ENCODE measurements at regions not wholly inside any gene's neighbourhood (a gene's known extent, or its start where the extent isn't known, plus 50 kb on each side); places are given as distances from the start of the nearest gene placed in this dataset.

GRCh38 chr5:88951457-88951856 lies 68.5 kb upstream of the MEF2C start:
- no peaks in the 10 kb centered on the region for H3K4me1 Mint-ChIP-seq (ENCODE audit: unreplicated experiment)
- TF ChIP-seq CTCF (IDR thresholded peaks at IDR 0.05) = no peak
- DNase-seq (ENCODE audit: extremely low spot score, unreplicated experiment) = no peak
- no peak overlapping the region for H3K4me3 Mint-ChIP-seq (ENCODE audit: unreplicated experiment)
- no peak overlapping the region for H3K27ac Mint-ChIP-seq (ENCODE audit: unreplicated experiment)
- peaks cover 3% of the 10 kb centered on the region for H3K9me3 Mint-ChIP-seq (ENCODE audit: unreplicated experiment)
- no peaks in the 10 kb centered on the region for H3K36me3 Mint-ChIP-seq (ENCODE audit: unreplicated experiment)
- peaks cover 11% of the 10 kb centered on the region for H3K27me3 Mint-ChIP-seq (ENCODE audit: unreplicated experiment)

- Mint-ChIP-seq H3K27me3 (ENCODE audit: unreplicated experiment) (peaks cover 6% of the 10 kb centered on the region), H3K4me1 (ENCODE audit: unreplicated experiment) (no peaks in the 10 kb centered on the region), H3K36me3 (ENCODE audit: unreplicated experiment) (no peaks in the 10 kb centered on the region), H3K4me3 (ENCODE audit: unreplicated experiment) (no peak overlapping the region), H3K9me3 (ENCODE audit: unreplicated experiment) (no peaks in the 10 kb centered on the region), H3K27ac (ENCODE audit: unreplicated experiment) (no peak overlapping the region)
- TF ChIP-seq CTCF (IDR thresholded peaks at IDR 0.05) = no peak
- DNase-seq (ENCODE audit: extremely low spot score, unreplicated experiment) = no peak
Observed at GRCh38 chr5:88948746-88949600, 66.0 kb upstream of the MEF2C start.

- H3K4me3 Mint-ChIP-seq (ENCODE audit: unreplicated experiment) = no peak overlapping the region
- H3K4me1 Mint-ChIP-seq (ENCODE audit: unreplicated experiment) = peaks cover 13% of the 10 kb centered on the region
- no peaks in the 10 kb centered on the region for H3K36me3 Mint-ChIP-seq (ENCODE audit: unreplicated experiment)
- no peak for TF ChIP-seq CTCF (IDR thresholded peaks at IDR 0.05)
- DNase-seq (ENCODE audit: extremely low spot score, unreplicated experiment) = no peak
- peaks cover 6% of the 10 kb centered on the region for H3K27me3 Mint-ChIP-seq (ENCODE audit: unreplicated experiment)
- H3K9me3 Mint-ChIP-seq (ENCODE audit: unreplicated experiment) = no peaks in the 10 kb centered on the region
- H3K27ac Mint-ChIP-seq (ENCODE audit: unreplicated experiment) = no peak overlapping the region
Observed at GRCh38 chr5:88944751-88945531, 62.0 kb upstream of the MEF2C start.

- peaks cover 13% of the 10 kb centered on the region for H3K4me1 Mint-ChIP-seq (ENCODE audit: unreplicated experiment)
- H3K27me3 Mint-ChIP-seq (ENCODE audit: unreplicated experiment) = no peaks in the 10 kb centered on the region
- H3K9me3 Mint-ChIP-seq (ENCODE audit: unreplicated experiment) = no peaks in the 10 kb centered on the region
- DNase-seq (ENCODE audit: extremely low spot score, unreplicated experiment) = no peak
- TF ChIP-seq CTCF (IDR thresholded peaks at IDR 0.05) = no peak
- no peaks in the 10 kb centered on the region for H3K36me3 Mint-ChIP-seq (ENCODE audit: unreplicated experiment)
- H3K27ac Mint-ChIP-seq (ENCODE audit: unreplicated experiment) = no peak overlapping the region
- H3K4me3 Mint-ChIP-seq (ENCODE audit: unreplicated experiment) = no peak overlapping the region
Observed at GRCh38 chr5:88941581-88941980, 58.6 kb upstream of the MEF2C start.

GRCh38 chr5:88940713-88941112 lies 57.7 kb upstream of the MEF2C start:
- Mint-ChIP-seq H3K4me3 (ENCODE audit: unreplicated experiment) (no peak overlapping the region), H3K4me1 (ENCODE audit: unreplicated experiment) (peaks cover 15% of the 10 kb centered on the region), H3K9me3 (ENCODE audit: unreplicated experiment) (no peaks in the 10 kb centered on the region), H3K27ac (ENCODE audit: unreplicated experiment) (no peak overlapping the region), H3K27me3 (ENCODE audit: unreplicated experiment) (no peaks in the 10 kb centered on the region), H3K36me3 (ENCODE audit: unreplicated experiment) (no peaks in the 10 kb centered on the region)
- no peak for DNase-seq (ENCODE audit: extremely low spot score, unreplicated experiment)
- no peak for TF ChIP-seq CTCF (IDR thresholded peaks at IDR 0.05)
